GM19043 (cell line): ENCODE measurements at regions not wholly inside any gene's neighbourhood (a gene's known extent, or its start where the extent isn't known, plus 50 kb on each side); places are given as distances from the start of the nearest gene placed in this dataset.
"Not testable (repeated sequence)": the region's sequence is repeated elsewhere in the genome, so short reads cannot be mapped to it uniquely, and the experiment has no call there.

Experiments used
- ATAC-seq: cut with Tn5 transposase; IDR thresholded peaks from one replicate; pipeline ENCODE4 v1.9.1; 2021; ENCODE audit warnings: low read depth; ENCODE audit not compliant: unreplicated experiment

DNA sequence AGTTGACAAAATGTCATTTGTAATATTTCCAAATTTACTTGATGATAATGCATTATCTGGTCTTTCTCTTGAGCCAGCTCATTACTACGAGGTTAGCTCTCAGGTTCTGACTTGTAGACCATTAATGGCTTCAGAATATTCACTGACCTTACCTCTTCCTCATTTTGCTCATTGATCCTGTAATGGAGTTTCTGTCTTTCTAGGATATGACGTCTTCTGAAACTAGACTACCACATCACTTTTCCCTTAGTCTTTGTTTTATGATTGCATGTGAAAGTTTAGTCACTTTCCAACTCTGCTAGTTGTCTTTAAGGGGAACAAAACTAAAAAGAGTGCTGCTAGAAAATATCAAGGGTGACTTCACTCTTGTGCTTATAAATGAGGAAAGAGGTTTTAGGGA lies 697.6 kb downstream of the JRKL start:
- no peak for ATAC-seq

DNA sequence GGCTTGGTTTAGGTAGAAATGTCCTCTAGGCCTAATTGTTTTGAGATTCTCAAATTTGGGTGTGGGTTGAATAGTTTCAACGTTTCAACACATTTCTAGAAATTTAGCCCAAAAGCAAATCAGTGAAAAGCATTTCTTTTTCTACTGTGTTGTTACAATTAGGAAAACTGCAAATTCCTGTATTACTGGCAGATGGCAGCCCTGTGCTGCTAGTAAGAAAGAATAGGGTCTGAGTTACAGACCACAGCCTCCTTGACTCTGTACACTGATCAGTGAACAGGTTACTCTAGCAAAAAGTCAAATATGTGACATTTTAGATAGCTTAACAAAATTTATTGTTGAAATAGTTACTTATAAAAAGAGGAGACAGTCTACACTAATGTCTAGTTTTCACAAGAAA lies 703.0 kb downstream of the JRKL start:
- ATAC-seq, result no peak

DNA sequence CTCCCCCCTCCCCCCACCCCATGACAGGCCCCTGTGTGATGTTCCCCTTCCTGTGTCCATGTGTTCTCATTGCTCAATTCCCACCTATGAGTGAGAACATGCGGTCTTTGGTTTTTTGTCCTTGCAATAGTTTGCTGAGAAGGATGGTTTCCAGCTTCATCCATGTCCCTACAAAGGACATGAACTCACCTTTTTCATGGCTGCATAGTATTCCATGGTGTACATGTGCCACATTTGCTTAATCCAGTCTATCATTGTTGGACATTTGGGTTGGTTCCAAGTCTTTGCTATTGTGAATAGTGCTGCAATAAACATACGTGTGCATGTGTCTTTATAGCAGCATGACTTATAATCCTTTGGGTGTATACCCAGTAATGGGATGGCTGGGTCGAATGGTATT lies 712.4 kb downstream of the JRKL start:
- ATAC-seq, result not testable (repeated sequence)

DNA sequence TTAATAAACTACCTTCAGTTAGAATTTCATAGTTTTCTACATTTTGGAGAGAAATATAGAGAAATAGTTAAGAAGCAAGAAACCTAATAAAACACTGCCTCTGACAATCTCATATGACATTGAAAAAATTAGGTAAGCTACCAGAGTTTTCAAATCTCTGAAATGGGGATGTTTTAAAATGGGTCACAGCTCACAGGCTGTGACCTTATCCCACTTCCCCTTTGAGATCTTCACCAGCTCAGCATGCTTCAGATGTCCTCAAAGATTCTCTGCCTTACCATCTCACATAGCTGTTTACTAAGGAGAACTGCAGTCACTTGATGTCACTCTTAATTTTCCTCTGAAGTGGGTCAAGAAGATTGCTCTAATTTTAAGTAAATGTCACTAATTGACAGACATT lies 717.8 kb downstream of the JRKL start:
- ATAC-seq, result no peak

DNA sequence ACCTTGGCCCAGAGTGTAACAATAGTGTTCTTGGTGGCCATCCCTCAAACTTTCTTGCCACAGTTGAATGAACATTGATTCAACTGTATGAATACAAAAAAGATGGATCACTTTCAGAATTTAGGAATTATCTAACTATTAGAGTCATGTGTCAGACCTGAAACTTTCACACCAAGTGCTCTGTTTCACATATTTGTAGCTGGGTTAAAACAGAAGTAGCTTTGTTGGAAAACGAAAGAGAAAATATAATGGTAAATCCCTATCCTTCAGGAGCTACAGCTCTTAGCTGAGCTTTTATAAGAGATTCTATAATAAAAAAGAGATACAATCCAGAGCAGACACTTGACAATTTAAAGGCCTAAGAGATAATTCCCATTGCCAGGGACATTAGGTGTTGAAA lies 719.3 kb downstream of the JRKL start:
- ATAC-seq, result no peak

DNA sequence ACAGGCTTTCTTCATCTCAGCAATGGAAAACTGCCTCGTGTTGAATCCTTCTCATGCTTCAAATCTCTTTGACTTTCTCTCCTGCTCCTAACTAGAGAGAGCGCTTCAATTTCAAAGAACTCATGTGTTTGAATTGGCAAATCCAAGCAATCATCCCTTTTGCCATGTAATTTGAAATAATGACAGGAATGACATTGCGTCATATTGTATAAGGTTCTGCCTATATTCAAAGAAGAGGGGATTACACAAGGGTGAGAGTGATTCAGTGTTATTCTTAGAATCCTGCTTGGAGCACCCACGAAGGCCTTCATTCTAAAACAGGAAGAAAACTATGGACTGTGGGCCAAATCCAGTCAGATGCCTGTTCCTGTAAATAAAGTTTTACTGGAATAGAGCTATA lies 720.6 kb downstream of the JRKL start:
- no peak for ATAC-seq

DNA sequence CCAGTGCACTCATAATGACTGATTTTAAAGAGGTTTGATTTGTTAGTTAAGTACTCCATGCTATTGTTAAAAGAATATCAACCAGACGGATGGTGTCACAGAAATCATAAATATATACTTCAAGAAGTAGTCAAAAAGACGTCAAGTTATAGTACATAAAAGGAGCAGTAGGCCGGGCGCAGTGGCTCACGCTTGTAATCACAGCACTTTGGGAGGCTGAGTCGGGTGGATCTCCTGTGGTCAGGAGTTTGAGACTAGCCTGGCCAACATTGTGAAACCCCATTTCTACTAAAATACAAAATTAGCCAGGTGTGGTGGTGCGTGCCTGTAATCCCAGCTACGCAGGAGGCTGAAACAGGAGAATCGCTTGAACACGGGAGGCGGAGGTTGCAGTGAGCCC lies 721.7 kb downstream of the JRKL start:
- ATAC-seq, result no peak

GRCh38 chr11:97118614-97119200 lies 728.9 kb downstream of the JRKL start:
- ATAC-seq, result no peak

DNA sequence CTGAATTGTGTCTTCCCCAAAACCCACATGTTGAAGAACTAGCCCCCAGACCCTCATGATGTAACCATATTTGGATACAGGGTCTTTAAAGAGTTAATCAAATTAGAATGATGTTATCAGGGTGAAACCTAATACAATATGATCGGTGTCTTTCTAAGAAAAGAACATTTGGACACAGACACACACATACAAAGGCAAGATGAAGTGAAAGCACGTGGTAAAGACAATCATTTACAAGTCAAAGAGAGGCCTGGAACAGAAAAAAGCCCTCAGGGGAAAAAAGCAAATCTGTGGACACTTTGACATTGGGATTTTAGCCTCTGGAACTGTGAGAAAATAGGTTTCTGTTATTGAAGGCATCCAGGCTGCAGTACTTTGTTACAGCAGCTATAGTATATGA lies 733.4 kb downstream of the JRKL start:
- no peak for ATAC-seq

DNA sequence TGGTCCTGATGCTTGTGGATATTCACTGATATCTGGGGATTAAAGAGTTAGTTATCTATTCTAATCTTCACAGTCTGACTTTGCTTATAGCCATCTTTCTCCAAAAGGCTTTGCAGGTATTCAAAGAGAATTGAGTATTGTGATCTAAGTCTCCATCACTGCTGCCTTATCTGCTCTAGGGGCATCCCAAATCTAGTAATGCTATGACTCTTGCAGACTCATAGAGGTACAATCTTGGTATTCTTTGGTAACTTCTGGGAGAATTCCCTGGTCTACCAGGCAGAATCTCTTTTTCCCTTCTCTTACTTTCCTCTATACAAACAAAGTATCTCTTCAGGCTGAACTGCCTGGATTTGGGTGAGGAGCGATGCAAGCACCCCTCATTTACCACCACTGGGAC lies 746.3 kb downstream of the JRKL start:
- ATAC-seq, result no peak

GRCh38 chr11:97140885-97141494 lies 751.2 kb downstream of the JRKL start:
- no peak for ATAC-seq

DNA sequence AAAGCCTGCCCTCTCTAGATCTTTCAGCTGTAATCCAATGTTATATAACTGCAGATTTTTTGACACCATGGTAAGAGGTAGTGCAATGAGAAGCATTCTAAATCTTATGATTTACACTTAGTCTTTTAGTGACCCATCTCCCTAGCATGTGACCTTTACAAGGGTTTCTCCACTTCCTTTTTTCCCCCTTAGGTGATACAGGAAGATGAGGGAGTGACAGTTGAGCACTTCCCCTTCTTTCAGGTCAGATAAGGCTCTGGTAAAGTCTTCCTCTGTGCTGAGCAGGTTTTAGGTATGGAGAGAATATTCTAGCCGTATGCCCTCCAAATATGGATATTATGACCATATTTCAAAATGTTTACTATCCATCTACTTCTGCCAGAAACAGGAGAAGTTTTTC lies 753.6 kb downstream of the JRKL start:
- ATAC-seq, result no peak

DNA sequence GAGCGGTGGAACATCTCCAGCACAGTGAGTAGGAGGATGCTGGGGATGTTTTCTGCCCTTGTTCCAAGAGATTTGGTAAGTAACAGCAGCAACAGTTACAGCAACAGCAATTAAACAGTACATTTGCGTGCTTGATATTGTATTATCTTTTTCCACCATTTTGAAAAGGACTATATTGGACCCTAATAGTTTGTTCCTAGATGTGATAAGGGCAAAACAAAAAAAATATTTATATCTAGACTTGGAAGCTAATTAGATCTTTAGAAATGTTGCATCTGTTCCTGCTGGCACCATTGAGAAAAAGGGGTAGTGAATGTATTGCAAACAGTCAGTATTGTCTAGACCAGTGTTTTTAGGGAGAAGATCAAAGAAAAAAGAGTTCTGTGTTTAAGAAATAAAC lies 759.9 kb downstream of the JRKL start:
- no peak for ATAC-seq

- no peak for ATAC-seq
Observed at GRCh38 chr11:97157221-97157740, 767.5 kb downstream of the JRKL start.

- no peak for ATAC-seq
Observed at GRCh38 chr11:97158243-97158642, 768.4 kb downstream of the JRKL start.

GRCh38 chr11:97163631-97164191 lies 773.9 kb downstream of the JRKL start:
- ATAC-seq, result no peak

- no peak for ATAC-seq
Observed at GRCh38 chr11:97201743-97202612, 812.2 kb downstream of the JRKL start.

DNA sequence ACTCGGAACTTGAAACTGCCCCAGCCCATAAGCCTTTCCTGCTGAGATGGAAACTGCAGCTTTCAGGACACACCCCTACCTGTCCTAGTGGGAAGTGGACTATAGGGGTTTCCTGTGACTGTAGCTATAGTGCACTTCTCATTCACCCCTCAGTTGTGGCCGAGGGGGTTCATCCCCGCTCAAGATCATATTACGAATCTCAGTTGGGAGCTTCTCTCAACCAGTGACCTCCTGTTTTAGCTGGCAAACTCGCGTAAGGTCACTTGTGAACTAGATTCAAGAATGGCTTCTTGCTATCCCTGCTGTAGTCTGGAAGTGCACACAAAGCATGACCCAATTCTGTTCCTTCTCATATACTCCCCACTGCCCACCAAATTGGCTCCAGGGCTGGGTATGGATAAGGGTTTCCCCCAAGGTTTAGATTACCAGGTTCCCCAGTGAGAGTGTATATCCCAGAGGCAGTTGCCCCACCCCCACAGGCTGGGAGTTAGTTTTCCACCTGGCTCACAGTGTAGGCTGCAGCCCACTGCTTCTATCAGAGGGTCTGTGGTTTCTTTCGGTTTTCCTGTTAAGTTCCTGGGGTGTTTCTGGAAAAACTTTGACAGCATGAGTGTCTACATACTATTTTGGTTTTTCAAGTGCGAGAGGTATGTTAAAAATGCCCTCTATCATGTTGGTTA lies 812.9 kb downstream of the JRKL start:
- ATAC-seq, result no peak

DNA sequence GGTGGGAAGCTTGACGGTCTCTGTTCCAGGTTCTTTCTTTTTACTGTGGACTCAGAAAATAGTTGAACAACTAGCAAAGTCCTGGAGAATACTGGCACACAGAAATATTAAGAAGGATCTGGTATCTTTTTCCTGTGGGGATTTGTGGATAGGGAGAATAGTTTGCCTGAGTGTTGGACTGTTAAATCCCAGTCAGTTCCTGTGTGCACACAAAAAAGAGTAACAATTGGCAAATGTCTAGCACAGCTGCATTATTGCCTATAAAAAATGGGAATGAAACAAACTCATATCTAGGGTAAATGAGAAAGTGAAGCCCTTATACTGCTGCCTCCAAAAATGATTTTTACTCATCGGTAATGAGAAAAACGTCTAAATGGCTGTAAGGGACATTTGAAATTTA lies 828.2 kb downstream of the JRKL start:
- no peak for ATAC-seq

- ATAC-seq, result no peak
Observed at GRCh38 chr11:97223647-97224046, 833.8 kb downstream of the JRKL start.

- ATAC-seq, result no peak
Observed at GRCh38 chr11:97224396-97224795, 834.6 kb downstream of the JRKL start.
